ENCODE measurements at regions not wholly inside any gene's neighbourhood (a gene's known extent, or its start where the extent isn't known, plus 50 kb on each side); places are given as distances from the start of the nearest gene placed in this dataset.

DNA sequence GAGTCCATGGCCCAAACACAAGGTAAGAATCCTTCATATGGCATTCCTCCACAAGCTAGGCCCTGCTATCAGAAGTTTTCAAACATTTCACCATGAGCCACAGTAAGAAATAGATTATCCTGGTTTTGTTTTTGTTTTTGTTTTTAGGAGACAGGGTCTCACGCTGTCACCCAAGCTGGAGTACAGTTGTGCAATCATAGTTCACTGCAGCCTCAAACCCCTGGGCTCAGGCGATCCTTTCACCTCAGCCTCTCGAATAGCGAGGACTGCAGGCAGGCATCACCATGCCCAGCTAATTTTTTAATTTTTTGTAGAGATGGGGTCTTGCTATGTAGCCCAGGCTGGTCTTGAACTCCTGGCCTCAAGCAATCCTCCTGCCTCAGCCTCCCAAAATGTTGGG is 218.8 kb downstream of the TOMM20 start:
- TF ChIP-seq POLR2AphosphoS5 (IDR thresholded peaks at IDR 0.05; ENCODE audit: low read depth, low read length) = no peak
- TF ChIP-seq PAX5 (IDR thresholded peaks at IDR 0.05; ENCODE audit: insufficient read depth, low read length, severe bottlenecking) = no peak
- TF ChIP-seq POLR2A (IDR thresholded peaks at IDR 0.05; ENCODE audit: low read depth, low read length) = no peak
